ENCODE measurements at regions not wholly inside any gene's neighbourhood (a gene's known extent, or its start where the extent isn't known, plus 50 kb on each side); places are given as distances from the start of the nearest gene placed in this dataset.
"Not testable (repeated sequence)": the region's sequence is repeated elsewhere in the genome, so short reads cannot be mapped to it uniquely, and the experiment has no call there.

DNA sequence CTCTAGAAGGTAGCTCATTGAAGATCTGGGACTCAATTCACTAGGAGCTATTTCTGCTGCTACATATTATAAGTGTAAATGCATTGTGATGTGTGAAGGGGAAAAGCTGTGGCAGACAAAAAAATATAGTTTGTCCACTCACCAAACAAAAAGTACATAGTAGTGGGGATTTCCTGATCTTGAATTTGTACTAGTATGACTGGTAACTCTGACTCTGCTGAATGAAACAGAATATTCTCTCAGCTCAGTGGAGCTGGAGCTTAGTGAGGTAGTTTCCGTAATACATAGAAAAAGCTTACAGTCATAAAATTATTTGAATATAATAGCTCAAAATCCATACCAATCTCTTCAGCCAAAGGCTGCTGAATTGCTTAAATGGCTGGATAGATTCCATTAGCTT lies 455.6 kb upstream of the CD180 start:
- no peak for DNase-seq (ENCODE audit: low read depth)

DNA sequence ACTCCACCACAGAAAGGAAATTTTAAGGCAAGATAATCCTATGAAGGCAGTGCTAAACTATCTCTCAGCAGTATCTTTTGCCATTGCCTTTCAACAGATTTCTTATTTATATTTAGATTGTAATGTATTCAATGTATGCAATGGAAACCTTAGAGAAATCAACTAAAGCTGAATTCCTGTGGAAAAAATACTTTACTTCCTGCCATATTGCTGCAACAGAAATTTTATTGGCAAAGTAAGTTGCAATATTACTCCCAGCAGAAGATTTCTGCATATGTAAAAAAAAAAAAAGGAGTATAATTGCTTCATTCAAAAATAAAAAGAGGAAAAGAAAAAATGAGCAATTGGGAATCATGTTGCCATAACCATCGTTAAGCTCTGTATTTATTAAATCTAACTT lies 454.6 kb upstream of the CD180 start:
- DNase-seq (ENCODE audit: low read depth), result no peak

DNA sequence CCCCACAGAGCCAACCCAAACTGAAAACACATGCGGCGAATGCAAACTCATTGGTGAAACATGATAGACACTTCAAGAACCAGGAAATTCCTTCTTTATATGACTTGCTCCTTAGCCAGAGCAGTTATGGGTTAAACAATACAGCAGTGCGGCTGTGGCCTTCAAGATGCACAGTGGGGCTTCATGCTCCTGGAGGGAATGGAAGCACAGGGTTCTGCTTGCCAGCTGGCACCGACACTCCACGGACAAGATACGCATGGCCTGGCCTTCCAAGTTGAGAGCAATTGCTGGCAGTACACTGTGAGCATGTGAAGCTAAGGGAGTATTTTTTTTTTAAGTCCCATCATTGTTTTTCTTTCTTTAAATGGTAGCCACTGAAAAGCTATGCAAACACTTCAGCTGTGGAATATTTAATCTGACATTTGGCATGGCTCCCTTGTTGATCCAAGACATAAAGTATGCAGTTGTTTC lies 451.6 kb upstream of the CD180 start:
- no peak for DNase-seq (ENCODE audit: low read depth)

DNA sequence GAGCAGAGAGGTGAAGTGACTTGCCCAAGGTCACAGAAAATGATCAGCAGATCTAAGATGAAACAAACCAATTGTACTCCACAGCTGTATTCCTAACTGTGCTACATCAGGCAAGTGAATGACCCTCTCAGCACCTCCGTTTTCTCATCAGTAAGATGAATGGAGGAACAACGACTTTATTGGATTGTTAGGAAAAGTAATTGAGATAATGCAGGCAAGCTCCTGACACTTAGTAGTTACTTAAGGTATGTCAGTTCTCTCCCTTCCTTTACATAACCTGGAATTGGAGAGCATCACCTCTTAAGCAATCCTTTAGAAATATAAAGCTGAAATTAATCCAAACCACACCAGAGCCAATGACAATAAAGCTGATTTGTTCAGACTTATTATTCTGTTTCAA lies 451.2 kb upstream of the CD180 start:
- no peak for DNase-seq (ENCODE audit: low read depth)

DNA sequence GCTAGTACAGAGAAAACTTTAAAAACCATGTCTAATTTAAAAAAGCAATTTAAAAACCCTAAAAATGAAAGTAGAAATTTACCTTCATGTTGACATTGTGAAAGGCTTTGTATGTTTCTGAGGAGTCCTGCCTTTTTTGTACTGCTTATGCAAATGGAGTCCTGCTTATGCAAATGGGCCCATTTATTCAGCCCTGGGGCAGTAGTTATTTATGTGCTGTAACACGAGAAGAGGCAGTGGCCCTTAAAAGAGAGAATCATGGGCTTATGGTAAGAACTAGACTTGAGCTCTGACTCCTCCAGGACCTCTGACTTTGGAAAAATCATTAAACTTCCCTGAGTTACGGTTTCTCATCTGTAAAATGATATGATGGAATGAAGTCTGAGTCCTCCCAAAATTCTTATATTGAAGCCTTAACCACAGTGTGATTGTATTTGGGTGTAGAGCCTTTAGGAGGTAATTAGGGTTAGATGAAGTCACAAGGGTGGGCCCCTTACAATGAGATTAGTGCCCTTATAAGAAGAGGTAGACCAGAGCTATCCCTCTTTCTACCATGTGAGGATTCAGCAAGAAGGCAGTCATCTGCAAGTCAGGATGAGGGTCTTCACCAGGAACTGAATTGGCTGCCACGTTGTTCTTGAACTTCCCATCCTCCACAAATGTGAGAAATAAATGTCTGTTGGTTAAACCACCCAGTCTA lies 447.8 kb upstream of the CD180 start:
- DNase-seq (ENCODE audit: low read depth), result no peak

DNA sequence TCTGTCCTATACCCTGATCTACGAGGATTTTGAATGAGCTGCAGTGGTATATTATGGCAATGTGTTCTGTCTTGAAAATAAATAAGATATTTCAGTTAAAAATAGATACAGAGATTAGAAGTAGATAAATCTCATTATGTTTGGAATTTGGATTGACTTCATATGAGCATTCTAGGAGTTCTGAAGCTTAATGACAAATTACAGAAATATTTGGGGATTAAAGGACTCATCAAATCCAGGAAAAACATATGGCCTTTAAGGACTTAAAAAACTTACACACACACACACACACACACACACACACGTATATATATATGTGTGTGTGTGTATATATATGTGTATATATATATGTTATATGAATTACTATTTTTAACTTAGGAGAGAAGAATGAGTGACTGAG lies 446.9 kb upstream of the CD180 start:
- no peak for DNase-seq (ENCODE audit: low read depth)

DNA sequence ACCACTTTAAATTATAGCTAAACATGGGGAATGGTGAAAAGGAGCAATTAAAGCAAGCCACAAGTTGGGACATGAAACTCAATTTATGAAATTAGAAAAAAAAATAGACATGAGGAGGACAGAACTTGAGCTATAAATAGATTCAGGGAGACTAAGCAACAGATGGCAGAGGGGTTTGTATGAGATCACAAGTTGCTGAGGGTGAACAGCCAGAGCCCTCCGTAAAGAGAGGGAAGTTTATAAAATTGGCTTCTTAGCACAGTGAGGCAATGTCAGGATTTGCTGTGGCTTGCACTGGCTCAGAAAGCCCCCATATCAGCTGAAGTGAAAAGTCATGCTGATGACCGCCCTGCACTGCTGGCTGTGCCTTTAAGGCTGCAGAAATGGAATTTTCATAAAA lies 443.4 kb upstream of the CD180 start:
- no peak for DNase-seq (ENCODE audit: low read depth)

DNA sequence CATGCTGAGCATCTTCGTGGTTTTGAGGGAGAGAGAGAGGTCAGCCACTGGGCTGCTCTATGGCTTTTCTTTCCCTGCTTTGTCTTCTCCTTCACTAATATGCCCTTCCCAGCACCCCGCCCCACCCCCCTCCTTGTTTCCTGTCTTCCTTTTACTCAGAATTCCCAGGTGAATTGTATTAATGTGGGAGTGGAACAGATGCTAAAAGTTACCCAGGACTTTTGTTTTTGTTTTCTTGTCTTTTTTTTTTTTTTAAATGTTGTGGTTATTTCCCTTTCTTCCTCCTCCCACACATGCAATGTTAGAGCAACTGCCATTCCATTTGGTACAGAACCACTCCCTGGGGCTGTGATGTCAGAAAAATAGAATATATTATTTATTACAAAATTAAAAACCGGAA lies 442.7 kb upstream of the CD180 start:
- DNase-seq (ENCODE audit: low read depth), result no peak

DNA sequence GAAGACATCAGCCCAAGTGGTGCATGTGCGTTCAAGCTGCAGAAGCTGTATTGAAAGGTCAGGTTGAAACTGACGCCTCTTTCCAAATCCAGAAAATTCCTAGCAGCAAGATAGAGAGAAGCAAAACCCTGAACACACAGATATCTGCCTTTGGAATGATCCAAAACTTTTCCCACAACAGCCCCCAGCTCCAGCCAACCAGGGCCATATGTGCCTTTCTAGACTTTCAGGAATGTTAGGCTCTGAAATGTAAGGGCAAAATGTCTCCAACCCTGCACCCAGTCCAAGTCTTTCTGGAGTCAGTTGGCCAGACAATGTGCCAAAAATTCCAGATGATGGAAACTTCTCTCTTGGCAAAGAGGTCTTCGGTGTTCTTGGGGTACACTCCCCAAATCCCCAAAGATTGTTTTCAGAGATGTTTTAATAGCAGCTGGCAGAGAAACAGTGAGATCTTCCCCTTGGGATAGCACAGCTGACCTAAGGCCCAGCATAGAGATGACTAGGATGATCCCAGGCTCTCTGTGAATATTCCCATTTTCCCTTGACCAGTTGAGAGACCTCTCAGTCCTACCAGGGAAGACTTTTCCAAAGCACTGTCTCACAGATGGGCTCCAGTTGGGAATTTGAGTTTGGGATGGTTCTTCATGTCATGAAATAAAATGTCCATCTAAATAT lies 440.4 kb upstream of the CD180 start:
- no peak for DNase-seq (ENCODE audit: low read depth)

DNA sequence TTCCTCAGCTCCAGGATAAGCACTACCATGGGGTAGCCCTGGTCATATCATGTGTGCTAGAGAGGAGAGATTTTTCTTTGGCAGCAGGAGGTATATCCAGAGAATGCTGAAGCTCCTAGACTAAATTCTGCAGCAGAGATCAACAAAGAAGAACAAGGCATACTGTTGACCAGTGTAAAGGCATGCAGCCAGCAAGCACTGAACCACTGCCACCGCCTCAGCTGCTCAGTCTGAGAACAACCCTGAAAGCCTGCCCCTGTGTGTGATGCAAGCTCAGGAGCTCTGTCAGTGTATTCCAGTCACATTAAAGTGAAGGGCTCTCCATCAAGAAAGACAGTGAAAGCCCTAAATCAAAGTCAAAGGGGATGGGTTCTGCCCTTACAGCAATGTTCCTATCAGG lies 439.5 kb upstream of the CD180 start:
- DNase-seq (ENCODE audit: low read depth), result no peak

DNA sequence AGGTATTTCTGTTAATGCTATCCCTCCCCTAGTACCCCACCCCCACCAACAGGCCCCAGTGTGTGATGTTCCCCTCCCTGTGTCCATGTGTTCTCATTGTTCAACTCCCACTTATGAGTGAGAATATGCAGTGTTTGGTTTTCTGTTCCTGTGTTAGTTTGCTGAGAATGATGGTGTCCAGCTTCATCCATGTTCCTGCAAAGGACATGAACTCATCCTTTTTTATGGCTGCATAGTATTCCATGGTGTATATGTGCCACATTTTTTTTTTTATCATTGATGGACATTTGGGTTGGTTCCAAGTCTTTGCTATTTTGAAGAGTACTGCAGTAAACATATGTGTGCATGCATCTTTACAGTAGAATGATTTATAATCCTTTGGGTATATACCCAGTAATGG lies 430.5 kb upstream of the CD180 start:
- DNase-seq (ENCODE audit: low read depth), result not testable (repeated sequence)

DNA sequence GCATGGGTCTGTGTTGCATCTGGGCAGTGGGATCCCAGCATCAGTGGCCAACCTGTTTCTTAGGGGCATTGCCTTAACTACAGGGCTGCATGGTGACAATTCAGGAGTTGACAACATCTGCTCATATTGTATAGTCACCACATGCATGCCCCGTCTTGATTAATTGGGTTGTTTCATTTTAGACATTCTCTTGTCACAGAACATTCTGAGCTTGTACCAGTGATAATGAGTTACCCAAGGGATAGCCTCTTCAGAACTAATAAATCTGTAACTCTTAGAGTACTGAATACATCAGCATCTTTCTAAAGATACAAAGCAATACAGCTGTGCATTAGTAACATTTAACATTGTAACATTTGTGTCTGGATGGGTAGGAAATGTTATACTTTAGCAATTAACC lies 426.5 kb upstream of the CD180 start:
- DNase-seq (ENCODE audit: low read depth), result no peak

DNA sequence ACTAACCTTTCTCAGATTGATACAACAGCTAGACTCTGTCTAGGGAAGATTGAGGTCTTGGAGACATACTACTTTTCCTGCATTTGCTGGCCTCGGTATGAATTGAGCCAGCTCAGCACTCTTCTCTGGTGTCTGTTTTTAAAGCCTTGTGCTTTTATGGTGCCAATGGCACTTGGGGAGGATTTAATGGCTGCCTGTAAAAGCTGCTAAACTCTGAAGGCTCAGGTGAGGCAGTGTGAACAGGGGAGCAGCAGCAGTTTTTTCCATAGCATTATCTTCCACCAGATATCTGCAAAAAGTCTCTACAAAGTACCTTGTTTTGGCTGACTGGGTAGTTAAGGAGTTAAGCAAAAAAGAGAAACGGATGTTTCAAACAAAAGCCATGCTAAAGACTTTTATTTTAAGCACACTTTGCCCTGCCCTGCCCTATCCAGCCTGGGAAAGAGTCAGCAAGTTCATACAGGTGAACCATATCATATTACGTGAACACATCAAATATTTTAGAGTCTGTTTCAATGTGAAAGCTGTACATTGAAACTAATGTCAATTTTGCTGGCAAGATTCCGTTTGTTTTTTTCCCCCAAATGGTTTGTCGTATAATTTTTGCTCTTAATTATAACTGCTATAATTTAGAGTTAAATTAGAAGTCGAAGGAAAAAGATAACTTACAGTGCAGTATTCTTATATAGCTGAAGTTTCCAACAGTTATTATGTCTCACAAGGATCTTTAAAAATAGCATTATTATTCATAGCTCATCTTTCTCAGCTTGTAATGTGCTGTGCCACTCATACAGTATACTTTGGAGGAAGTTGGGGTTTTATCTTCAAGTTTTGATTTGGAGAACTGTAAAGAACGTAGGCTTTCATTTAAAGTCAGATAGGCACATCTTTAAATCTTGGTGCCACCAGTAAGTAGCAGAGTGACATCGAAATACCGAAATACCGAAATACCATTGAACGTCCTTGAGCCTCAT lies 424.1 kb upstream of the CD180 start:
- no peak for DNase-seq (ENCODE audit: low read depth)

DNA sequence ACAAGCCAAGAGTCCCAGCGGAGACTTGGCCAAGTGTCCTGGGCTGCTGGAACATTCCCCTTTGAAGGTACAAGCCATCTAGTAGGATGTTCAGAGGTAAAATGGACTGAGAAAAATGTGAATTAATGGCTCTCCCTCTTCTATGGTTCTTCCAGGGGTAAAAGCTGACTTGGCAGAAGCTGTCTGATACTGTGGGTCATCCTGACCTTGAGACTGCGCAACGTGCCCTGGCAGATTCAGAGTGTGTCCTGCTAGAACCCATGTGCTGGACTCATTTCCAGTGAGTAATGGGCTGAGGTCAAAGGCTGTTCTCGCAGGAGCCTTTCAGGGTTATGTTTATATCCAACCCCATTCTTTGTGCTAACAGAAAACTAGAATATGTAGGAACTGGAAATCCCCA lies 423.0 kb upstream of the CD180 start:
- DNase-seq (ENCODE audit: low read depth), result no peak

DNA sequence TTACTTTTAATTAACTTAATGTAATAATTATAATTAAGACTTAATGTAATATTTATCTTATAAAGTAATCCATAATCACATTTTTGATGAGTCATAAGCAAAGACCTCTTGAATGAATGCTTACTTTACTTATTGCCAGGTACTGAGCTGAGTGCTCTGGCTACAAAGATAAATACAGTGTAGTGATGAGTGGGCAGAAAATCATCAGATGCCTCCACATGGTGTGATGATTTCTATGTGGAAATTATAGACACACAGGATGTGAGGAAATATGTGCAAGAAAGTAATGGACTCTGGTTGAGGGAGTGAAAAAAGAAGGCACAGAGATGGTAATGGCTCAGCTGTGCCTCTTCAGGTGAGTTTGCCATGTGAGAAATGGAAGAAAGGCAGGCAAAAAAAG lies 422.6 kb upstream of the CD180 start:
- no peak for DNase-seq (ENCODE audit: low read depth)

DNA sequence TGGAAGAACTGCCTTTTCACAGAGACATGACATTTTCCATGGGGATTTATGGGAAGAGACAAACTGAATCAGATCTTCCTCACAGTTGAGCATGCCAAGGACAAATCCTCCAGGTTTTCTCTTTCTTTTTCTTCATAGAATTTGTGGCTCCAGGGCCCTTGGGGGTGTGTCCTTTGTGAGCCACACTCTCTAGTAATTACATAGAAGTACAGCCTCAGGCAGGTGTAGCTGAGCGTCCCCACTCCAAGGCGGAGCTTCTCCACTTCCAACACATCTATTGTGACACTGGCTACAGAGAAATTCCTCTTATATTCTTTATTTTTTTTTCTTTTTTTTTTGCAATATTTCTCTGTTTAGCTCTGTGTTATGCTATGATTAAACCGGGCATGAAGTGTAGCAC lies 420.5 kb upstream of the CD180 start:
- no peak for DNase-seq (ENCODE audit: low read depth)

DNA sequence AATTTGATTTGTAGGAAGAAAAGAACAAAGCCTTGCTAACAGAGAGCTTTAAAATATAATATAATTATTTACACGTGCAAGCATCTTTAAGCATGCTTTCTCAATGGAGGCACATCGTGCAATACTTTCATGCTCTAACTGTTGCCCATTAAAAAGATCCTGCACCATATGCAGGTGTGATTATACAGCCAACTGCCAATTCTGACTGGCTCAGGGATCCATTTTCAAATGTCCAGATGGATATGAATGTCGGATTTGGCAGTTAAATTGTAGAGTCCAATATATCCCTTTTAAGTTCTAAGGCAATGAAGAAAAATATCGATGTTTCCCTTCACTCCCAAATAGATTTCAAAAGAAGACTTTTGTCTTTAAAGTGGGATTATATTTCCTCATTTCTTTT lies 416.4 kb upstream of the CD180 start:
- no peak for DNase-seq (ENCODE audit: low read depth)

DNA sequence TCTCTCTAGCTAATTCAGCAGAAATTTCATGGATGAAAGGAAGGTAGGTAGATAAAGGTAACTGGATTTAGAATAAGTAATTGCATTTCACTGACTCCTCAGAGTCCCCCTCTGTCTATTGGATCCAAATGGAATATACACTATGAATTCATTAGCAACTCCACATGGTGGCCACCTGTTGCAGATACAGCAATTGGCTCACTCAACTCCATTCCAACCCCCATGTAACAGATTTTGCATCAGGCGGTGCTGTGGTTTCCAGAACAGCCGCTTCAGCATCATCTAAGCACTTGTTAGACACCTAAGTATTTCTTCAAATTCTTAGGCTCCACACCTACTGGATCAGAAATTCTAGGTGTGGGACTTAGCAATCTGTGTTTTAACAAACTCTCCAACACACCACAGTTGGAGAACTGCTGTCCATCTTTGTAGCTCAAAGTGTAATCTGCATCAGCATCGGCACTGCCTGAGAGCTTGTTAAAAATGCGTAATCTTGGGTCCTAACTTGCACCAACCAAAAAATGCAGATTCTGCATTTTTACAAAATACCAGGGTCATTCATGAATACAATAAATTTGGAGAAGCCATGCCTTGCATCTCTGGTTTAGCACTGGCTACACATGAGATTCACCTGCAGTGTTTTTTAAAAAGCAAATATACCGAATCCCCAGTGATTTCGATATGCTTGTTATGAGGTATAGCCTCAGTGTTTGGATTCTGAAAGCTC lies 413.8 kb upstream of the CD180 start:
- no peak for DNase-seq (ENCODE audit: low read depth)

DNA sequence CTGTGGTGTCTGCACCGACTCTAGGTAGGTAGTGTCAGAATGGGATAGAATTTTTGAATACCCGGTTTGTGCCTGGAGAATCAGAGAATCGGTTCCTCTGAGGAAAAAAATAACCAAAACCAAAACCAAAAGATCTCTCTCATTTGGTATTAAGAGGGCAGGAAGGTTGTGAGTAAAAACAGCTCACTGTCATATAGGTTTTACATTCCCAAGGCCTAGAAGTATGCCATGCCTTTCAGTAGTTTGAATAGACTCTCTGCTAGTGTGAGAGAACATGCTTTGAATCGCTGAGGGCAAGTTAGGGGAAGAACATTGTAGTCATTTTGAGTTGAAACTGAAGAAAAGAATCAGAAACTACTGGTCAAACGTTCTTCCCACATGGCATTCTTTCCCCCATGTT lies 411.4 kb upstream of the CD180 start:
- no peak for DNase-seq (ENCODE audit: low read depth)

DNA sequence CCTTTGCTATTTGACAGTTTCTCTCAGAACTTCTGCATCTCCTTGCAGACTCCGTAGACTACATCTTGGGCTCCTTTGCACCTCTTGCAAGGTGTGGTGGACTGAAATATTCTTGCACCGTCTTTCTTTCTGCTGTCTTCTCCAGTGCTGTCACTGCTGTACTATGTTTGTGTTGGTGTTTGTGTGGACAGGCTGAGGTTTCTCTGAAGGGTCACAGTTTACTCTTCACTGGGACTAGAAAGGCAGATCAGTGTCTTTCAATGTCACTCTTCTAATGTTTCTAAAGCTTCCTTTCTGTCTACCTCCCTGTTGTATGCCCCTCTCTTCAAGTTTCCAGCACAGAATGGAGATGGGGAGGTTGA lies 410.0 kb upstream of the CD180 start:
- no peak for DNase-seq (ENCODE audit: low read depth)

DNA sequence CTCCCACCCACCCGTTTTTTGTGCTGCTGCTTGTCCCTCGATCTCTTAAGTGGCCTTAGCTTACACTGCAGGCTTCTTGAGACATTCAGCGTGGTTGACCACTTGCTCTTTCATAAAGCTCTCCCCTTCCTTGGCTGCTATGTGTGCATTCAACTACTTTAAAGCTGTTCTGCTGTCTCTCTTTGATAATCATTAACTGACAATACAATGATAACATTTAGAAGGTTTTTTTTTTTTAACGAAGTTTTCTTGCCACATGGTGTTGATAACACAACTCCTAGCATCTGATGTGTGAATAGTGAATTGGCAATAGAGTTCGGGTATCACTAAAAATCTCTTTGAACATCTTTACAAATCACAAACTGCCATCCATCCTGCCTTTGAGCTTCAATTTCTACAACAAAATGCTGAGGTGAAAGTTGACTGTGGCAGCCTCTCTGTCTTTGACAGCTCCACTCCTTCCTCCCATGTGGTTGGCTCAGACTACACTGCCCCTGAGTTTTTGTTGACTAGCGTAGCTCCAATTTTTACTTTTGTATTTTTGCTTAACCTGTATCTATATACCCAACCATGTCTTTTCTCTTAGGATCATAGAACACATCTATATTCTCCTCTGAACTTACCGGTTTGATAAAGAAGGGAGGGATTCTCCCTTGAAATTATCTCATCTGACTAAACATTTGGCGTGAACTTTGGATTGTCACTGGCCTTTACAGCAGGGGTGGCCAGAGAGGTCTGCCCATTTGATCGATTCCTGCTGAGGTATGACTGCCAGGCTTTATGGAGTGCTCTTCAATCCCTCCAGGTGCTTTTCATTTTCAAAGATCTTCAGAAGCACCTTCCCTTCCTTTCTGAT lies 409.4 kb upstream of the CD180 start:
- no peak for DNase-seq (ENCODE audit: low read depth)
